HG03135 (cell line): ENCODE measurements at regions not wholly inside any gene's neighbourhood (a gene's known extent, or its start where the extent isn't known, plus 50 kb on each side); places are given as distances from the start of the nearest gene placed in this dataset.

Experiments used
- ATAC-seq: cut with Tn5 transposase; IDR thresholded peaks from one replicate; pipeline ENCODE4 v1.9.1; 2021; ENCODE audit warnings: mild to moderate bottlenecking, moderate library complexity; ENCODE audit not compliant: unreplicated experiment

DNA sequence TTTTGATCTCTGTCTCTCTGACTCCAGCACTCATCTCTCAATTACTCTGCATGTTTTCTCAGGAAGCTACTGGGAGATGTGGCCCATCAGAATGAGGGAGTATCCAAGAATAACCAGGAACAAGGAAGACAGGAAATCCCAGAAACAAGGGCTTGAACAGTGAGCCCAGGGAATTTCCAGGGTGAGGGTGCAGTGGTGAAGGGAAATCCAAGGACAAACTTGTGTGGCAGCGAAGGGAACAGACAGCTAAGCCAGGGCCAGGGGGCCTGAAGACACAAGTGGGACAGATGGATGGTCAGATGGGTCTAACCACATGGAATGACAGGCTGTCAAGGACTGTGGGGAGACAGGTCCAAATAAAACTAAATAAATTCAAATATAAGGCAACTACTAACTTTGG lies 121.8 kb upstream of the ERRFI1 start:
- no peak for ATAC-seq

DNA sequence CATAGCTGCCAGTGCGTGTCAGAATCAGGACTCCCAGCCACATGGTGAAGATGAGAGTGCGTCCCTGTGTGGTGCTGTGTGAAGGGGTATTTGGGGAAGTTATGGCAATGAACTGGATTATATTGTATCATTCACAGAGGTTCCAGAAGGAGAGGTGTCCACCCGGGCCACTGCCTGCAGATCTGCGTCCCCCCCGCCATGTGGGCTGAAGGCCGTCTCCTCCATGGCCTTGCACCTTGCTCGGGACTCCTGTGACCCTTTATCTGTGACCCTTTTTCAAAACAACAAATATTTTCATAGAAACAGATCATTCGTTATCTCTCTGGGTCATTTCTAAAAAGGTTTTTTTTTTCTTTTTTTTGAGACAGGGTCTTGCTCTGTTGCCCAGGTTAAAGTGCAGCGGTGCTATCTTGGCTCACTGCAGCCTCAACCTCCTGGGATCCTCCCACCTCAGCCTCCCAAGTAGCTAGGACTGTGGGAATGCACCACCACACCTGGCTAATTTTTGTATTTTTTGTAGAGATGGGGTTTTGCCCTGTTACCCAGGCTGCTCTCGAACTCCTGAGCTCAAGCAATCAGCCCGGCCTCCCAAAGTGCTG lies 120.2 kb upstream of the ERRFI1 start:
- ATAC-seq, result no peak

DNA sequence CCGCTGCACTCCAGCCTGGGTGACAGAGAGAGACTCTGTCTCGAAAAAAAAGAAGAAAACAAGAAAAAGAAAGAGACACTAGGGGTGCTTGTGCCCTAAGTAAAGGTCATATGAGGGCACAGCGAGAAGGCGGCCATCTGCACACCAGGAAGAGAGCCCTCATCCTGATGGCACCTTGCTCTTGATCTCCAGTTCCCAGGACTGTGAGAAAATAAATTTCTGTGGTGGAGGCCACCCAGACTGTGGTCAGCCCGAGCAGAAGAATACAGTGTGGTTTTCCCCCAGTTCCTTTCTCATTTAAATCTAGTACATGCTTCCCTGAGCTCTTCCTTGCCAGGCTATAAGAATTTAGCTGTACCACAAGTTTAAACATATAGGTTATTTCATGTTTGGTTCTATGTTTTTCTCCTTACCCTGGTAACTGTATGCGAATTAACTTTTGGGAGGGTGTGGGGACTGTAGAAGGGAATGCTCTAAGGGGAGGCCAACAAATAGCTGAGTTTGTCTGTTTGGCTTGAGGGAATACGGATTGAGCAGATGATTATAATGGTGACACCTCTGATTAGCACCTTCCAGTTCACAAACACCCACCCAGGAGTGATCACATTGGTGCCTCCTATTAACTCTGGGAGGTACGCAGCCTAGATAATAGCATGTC lies 119.6 kb upstream of the ERRFI1 start:
- no peak for ATAC-seq

DNA sequence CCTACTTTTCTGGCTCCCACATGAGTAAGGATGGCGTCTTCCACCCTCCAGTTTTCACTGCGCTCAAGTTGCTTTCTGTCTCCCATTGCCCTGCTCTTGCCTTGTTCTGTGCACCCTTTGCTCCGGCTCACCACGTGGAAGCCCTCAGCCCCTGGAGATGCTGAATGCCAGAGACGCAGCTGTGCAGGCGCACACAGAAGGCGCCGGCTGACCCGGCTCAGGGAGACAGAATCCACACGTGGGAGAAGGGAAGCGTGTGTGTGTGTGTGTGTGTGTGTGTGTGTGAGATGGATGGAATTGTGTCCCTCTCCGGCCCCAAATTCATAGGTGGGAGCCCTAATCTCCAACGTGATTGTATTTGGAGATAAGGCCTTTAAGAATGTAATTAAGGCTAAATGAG lies 118.2 kb upstream of the ERRFI1 start:
- ATAC-seq, result no peak

DNA sequence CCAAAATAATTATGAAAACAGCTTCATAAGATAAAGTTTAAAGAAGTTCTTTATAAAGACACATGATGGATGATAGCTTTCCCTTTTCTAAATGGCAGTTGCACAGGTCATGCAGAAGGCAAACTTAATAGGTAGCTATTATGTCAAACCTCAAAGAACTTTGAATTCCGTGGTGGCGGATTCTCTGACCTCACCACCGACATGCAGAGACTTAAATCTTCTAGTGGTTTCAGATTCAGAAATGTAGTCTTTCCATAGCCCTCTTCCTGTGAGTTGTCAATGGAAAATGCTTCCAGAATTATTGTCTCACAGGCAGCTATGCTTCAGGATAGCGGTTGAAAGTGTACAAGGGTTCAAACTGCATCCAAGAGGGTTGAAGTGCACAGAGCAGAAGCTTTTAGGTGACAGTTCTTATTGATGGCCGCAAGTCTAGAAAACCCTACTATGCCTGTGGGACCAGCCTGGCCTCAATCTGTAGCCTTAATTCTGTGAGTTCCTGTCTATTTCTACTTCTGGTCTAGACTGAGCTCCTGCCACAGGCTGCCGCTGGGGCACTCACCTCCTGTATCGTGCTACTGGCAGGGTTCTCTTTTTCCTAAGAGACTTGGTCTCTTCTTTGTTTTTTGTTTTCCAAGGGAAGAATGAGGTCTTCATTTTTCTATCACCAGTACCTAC lies 117.0 kb upstream of the ERRFI1 start:
- no peak for ATAC-seq

DNA sequence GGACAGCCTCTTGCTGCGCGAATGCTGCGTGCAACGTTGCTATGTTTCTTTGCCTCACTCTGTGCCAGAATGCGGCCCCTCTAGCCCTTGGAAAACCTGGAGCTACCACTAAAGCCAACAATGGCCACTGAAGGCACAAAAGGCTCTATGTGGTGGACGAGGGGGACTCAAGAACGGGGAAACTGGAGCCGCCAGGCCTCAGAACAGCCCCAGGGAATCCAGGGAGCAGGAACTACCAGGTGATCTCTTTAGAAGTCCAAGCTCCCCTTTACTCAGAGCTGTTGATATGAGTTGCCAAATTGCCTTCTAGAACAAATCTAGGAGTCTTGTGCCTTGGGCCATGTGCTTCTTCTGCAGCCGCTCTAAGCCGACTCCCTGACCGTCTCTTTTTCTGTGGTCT lies 113.8 kb upstream of the ERRFI1 start:
- ATAC-seq, result no peak

DNA sequence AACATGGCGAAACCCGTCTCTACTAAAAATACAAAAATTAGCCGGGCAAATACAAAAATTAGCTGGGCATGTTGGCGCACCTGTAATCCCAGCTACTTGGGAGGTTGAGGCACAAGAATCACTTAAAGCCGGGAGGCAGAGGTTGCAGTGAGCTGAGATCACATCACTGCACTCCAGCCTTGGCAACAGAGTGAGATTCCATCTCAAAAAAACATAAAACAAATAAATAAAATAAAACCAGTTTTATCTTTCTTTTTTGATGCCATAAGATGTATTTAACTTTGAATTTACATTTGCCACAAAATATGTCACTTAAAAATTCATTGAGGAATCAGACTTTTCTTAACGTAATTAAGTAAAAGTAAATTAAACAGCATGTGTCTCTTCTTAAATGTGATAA lies 113.3 kb upstream of the ERRFI1 start:
- ATAC-seq, result no peak

DNA sequence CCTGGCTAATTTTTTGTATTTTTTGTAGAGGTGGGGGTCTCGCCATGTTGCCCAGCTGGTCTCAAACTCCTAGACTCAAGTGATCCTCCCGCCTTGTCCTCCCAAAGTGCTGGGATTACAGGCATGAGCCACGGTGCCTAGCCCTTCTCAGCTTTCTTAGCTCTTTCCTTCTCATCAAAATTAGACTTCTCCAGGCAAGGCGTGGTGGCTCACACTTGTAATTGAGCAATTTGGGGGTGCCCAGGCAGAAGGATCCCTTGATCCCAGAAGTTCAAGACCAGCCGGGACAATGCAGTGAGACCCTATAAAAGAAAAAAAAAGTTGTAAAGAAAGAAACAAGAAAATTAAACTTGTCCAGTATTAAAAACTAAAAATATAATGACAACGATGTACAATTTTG lies 112.6 kb upstream of the ERRFI1 start:
- no peak for ATAC-seq

DNA sequence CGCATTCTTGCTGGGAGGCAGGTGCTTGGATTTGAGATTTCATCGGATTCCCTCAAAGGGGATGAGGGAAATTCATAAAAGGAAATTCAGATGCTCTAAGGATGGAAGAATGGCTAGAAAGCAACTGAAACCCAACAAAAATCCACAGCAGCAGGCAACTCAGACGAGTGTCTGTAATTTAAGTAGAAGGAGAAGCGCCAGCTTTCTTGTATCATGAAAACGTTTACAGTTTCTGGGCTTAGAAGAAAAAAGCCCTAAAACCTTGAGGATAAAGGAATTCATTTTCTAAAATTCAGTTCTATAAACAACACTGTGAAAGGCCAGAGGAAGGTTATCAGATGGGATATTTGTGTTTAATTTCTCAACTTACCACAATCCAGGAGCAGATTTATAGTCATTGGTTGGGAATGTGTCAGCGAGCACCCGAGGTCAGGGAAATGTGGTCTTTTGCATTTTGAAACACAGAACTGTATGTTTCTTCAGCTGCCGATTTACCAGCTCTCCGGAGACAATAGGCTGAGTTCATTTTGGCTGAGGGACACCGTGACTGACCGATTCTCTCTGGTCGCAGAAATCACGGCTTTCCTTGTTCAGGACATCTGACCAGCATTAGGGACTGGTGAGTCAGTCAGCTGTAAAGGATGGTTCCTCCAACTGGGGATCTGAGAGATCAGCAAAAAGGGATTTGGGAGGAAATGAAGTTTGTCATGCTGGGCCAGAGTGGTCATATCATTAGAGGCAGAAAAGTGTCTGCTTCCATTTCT lies 111.6 kb upstream of the ERRFI1 start:
- ATAC-seq, result no peak

DNA sequence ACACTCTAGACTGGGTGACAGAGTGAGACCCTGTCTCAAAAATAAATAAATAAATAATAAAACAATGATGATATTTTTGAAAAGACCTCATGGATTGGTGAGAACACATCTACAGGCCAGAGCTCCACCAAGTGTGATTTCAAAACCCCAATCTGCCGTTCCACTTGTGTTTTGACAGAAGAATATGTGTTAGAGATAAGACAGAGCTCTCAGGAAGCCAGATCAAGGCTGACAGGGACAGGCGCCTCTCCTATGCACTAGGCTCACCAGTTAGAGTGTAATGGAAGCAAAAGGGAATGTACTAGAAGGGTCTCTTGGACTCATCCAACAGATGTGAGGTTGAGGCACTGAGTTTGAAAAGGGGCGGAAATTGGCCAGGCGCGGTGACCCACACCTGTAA lies 110.7 kb upstream of the ERRFI1 start:
- ATAC-seq, result no peak

DNA sequence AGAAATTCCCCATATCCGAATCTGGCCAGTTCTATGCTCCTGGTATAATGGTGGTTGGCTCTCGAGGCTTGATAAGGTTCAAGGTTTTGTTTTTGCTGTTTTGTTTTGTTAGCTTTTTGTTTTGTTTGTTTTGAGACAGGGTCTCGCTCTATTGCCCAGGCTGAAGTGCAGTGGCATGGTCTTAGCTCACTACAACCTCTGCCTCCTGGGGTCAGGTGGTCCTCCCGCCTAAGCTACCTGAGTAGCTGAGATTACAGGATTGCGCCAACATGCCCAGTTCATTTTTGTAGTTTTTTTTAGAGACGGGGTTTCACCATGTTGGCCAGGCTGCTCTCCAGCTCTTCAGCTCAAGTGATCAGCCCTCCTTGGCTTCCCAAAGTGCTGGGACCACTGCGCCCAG lies 109.1 kb upstream of the ERRFI1 start:
- ATAC-seq, result no peak

DNA sequence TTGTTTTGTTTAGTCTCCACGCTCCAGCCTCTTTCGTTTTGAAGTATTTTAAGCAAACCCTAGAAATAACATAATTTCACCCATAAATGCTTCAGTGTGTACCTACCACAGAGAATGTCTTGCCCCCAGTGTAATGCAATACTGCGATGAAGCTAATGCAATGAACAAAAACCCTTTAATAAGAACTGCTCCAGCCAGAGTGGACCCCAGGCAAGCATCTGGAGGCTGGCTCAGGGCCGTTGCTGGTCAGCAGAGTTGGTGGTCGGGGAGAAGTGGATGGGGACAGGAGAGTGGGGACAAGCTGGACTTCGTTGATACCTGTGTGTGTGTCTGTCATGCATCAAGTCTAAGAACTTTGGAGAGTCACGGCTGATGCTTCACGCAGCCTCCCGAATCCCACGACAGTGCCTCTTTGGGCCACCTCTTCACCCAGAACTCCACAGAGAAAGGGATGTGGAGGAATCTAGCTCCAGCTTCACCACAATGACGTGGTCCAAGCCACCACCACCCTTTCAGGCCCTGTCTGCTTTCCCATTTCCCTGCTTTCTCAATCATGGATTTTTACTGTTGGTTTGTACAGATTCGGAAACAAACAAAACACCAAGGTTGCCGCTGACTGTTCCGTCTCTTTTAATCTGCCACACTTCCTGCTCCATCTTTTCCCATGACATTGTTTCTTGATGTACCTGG lies 108.6 kb upstream of the ERRFI1 start:
- no peak for ATAC-seq

DNA sequence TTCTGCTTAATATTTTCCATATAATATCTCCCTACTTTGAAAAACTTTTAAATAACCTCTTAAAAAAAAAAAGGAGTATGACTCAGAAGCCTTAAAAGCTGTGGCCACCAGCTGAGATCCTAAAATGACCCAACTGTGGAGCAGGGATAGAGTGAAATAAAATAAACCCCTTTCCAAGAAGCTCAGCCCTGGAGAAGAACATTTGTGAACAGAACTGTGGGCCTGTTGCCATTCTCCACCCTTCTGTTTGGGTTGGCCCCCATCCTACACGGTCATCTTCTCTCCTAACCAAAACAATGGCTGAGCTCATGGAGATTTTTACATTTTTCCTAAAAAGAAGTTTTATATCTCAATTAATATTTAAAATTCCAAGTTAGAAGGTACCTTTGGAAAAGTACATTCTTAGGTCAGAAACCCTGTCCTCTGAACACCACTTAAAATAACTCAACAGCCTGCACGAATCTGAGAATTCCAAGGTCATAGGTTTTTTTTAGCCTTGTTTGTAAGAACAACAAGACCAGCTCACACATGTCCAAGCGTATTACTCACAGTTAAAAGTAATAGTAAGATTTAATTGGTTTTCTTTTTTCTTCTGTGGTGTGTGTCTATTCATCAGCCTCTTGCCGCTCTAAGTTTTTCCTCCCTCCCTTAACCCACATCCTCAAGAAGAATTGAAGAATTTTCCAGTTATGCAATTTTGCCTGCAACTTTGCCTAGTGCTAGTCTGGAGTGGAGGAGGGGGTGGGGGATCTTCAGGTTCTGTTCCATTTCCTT lies 107.7 kb upstream of the ERRFI1 start:
- ATAC-seq, result no peak

DNA sequence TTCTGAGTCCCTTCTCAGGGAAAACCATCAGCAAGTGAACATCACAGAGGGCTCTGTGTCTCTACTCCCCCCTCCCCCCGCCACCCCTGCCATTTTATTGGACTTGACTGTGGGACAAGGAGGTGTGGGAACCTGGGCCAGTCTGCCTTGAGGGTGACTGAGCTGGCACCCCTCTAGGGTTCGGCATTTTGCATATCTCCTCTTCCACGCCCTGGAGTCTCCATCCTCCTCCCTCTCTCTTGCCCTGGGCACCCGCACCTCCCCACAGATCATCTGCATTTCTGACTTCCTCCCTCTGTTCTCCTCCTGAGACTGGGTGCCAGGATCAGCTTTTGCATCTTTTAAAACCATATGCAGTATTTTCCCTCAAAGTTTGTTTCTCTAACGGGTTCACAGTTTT lies 107.1 kb upstream of the ERRFI1 start:
- ATAC-seq, result no peak

DNA sequence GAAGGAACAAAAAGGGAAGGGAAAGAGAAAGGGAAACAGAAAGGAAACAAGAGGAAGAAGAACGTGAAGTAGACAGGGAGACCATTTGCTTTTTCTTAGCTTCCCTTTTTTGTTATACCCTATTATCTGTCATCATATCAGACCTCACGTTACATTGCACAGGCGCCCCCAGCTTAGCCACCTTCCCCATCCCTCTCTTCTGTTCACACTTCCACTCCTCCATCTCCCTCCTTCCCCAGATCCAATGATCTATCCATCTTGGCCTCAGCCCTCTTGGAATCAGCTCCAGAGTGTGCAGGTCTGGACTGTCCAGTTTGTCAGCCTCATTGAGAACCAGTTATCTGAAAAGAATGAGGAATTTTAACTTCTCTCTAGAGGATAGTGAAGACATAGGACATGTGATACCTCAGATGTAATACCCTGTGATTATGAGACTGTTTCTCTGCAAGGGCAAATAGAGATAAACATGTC lies 101.1 kb upstream of the ERRFI1 start:
- no peak for ATAC-seq

DNA sequence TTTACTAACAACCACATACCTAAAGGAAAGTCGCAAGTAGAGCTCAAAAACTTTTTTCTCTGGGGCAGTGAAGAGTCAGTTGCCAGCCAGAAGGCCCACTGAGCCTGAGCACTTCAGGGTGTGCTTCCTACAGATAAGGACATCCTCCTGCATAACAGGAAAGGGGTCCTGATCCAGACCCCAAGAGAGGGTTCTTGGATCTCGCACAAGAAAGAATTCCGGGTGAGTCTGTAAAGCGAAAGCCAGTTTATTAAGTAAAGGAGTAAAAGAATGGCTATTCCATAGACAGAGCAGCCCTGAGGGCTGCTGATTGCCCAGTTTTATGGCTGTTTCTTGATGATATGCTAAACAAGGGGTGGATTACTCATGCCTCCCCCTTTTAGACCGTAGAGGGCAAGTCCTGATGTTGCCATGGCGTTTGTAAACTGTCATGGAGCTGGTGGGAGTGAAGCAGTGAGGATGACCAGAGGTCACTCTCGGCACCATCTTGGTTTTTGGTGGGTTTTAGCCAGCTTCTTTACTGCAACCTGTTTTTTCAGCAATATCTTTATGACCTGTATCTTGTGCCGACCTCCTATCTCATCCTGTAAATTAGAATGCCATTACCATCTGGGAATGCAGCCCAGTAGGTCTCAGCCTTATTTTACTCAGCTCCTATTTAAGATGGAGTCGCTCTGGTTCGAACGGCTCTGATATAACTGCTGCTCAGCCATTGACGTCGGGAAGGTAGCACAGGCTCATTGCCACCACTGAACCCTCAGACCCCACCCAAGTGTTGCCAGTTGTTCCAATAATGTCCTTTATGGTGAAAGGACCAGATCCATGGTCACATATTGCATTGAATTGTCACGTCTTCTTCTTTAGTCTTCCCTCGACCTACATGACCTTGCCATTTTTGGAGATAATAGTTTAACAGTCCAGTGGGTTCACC lies 96.6 kb upstream of the ERRFI1 start:
- ATAC-seq, result no peak

DNA sequence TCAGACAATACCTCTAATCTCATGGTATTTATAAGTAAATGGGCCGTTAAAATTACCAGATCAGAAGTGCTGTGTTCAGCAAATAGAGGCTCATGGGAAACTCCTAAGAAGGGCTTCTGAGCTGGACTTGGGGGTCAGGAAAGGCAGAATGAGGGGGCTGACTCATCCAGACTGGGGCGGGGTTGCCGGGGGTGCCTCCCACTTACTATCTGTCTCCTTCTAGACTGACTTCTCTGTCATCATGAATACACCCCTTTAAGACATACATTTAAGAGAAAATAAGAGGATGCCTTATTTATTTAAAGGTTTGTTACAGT lies 96.0 kb upstream of the ERRFI1 start:
- no peak for ATAC-seq

DNA sequence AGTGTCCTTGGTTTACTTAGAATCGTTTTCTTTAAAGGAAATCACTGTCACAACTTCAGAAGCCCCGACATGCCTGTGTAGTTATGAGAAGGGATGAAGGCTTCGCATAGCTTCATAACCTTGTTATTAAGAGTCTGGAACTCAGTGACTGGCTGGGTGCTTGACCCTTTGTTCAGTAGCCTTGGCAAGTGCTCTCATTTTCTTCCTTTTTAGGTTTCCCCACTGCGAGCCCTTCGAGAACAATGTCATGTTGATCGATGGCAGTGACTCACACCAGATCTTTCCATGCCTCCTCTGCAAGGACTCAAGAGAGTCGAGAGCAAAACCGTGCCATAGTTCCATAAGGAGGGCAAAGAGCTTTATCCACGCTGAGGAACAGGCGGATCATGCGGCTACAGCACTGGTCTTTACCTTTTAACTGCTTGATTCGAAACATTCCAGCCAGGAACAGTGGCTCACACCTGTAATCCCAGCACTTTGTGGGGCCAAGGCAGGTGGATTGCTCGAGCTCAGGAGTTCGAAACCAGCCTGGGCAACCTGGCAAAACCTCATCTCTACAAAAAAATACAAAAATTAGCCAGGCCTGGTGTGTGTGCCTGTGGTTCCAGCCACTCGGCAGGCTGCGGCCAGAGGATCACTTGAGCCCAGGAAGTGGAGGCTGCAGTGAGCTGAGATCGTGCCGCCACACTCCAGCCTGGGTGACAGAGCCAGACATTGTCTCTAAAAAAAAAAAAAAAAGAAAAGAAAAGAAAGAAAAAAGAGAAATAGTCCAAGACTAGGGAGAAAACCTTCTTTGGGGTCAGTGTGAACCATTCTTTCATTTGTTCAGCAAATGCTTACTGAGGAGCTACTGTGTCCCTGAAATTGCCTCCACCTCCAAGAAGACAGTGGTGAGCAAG lies 95.4 kb upstream of the ERRFI1 start:
- ATAC-seq, result no peak
